Neural progenitor cell (in vitro differentiated cells): ENCODE measurements at regions not wholly inside any gene's neighbourhood (a gene's known extent, or its start where the extent isn't known, plus 50 kb on each side); places are given as distances from the start of the nearest gene placed in this dataset.
A peak's percentile ranks its signal among the peaks of the same experiment; 100 is the strongest.

Experiments
- DNase-seq: peaks from one replicate; pipeline ENCODE4 v3.0.0-alpha.2; 2016; ENCODE audit warnings: low spot score
- H2AFZ ChIP-seq: fragments of 200-600 bp; sonication (generic); replicated peaks from 2 replicates; pipeline ENCODE4 v1.6.1; 2016; ENCODE audit warnings: antibody characterized with exemption
- H3F3A ChIP-seq: fragments of 200-600 bp; sonication (generic); 2 replicates; pipeline ENCODE4 v1.6.1; 2016; ENCODE audit warnings: antibody characterized with exemption, low read depth
- H3K27ac ChIP-seq: fragments of 200-600 bp; sonication (generic); 2 replicates; pipeline ENCODE4 v1.5.1; 2016; ENCODE audit warnings: mild to moderate bottlenecking
- H3K27me3 ChIP-seq: fragments of 200-600 bp; sonication (generic); 2 replicates; pipeline ENCODE4 v1.6.1; 2016; ENCODE audit warnings: mild to moderate bottlenecking, moderate library complexity
- H3K36me3 ChIP-seq: fragments of 200-600 bp; sonication (generic); 2 replicates; pipeline ENCODE4 v1.5.1; 2016
- H3K4me1 ChIP-seq: fragments of 200-600 bp; sonication (generic); 2 replicates; pipeline ENCODE4 v1.6.1; 2016; ENCODE audit warnings: mixed run types
- H3K4me2 ChIP-seq: fragments of 200-600 bp; sonication (generic); 2 replicates; pipeline ENCODE4 v1.6.1; 2016
- H3K4me3 ChIP-seq: fragments of 200-600 bp; sonication (generic); 2 replicates; pipeline ENCODE4 v1.5.1; 2016
- H3K79me2 ChIP-seq: fragments of 200-600 bp; sonication (generic); 2 replicates; pipeline ENCODE4 v1.6.1; 2016; ENCODE audit warnings: low read depth
- H3K9ac ChIP-seq: fragments of 200-600 bp; sonication (generic); 2 replicates; pipeline ENCODE4 v1.6.1; 2016
- H3K9me3 ChIP-seq: fragments of 200-600 bp; sonication (generic); 2 replicates; pipeline ENCODE4 v1.5.1; 2016; ENCODE audit warnings: low read depth
- H4K20me1 ChIP-seq: fragments of 200-600 bp; sonication (generic); 2 replicates; pipeline ENCODE4 v1.6.1; 2016; ENCODE audit warnings: low read depth
- H3K27ac Mint-ChIP-seq: 3 replicates; pipeline ENCODE4 v1.8.0; 2021; ENCODE audit warnings: mixed read lengths
- H3K27me3 Mint-ChIP-seq: 2 replicates; pipeline ENCODE4 v1.8.0; 2022; ENCODE audit warnings: low read depth, mild to moderate bottlenecking, inconsistent platforms, moderate library complexity, mixed read lengths; ENCODE audit not compliant: insufficient read depth
- H3K36me3 Mint-ChIP-seq: 3 replicates; pipeline ENCODE4 v1.8.0; 2021; ENCODE audit warnings: mixed read lengths
- H3K4me1 Mint-ChIP-seq: 3 replicates; pipeline ENCODE4 v1.8.0; 2021; ENCODE audit warnings: mixed read lengths
- H3K4me3 Mint-ChIP-seq: 3 replicates; pipeline ENCODE4 v1.8.0; 2021; ENCODE audit warnings: mild to moderate bottlenecking, moderate library complexity, mixed read lengths
- H3K9me3 Mint-ChIP-seq: 3 replicates; pipeline ENCODE4 v1.8.0; 2020; ENCODE audit warnings: mixed read lengths
- CTCF ChIP-seq: fragments of 200-600 bp; sonication (generic); IDR thresholded peaks from 2 replicates; pipeline ENCODE4 v1.5.1; 2017; ENCODE audit warnings: antibody characterized with exemption, mild to moderate bottlenecking
- EZH2 ChIP-seq: fragments of 200-600 bp; sonication (generic); IDR thresholded peaks from 2 replicates; pipeline ENCODE4 v1.6.1; 2017; ENCODE audit warnings: antibody characterized with exemption, mild to moderate bottlenecking, moderate library complexity
- EZH2phosphoT487 ChIP-seq: fragments of 200-600 bp; sonication (generic); IDR thresholded peaks from 2 replicates; pipeline ENCODE4 v1.6.1; 2017; ENCODE audit warnings: antibody characterized with exemption

- no peaks in the 10 kb centered on the region for H3K4me1 ChIP-seq
- H3K9me3 Mint-ChIP-seq = no peaks in the 10 kb centered on the region
- no peaks in the 10 kb centered on the region for H3K79me2 ChIP-seq
- DNase-seq = no peak
- no peaks in the 10 kb centered on the region for H3K36me3 ChIP-seq
- H2AFZ ChIP-seq = no peak overlapping the region
- no peaks in the 10 kb centered on the region for H3K4me1 Mint-ChIP-seq
- H3K4me3 ChIP-seq = no peak overlapping the region
- no peaks in the 10 kb centered on the region for H3K36me3 Mint-ChIP-seq
- no peaks in the 10 kb centered on the region for H3K9me3 ChIP-seq
- no peak for TF ChIP-seq EZH2phosphoT487
- no peak for TF ChIP-seq CTCF
- TF ChIP-seq EZH2 = no peak
- H3K27me3 Mint-ChIP-seq = no peaks in the 10 kb centered on the region
- no peak overlapping the region for H3K27ac ChIP-seq
- no peak overlapping the region for H3K4me2 ChIP-seq
- H3K9ac ChIP-seq = no peak overlapping the region
- H3K27me3 ChIP-seq = no peaks in the 10 kb centered on the region
- no peaks in the 10 kb centered on the region for H4K20me1 ChIP-seq
- no peak overlapping the region for H3K27ac Mint-ChIP-seq
- H3K4me3 Mint-ChIP-seq = no peak overlapping the region
- H3F3A ChIP-seq = no peaks in the 10 kb centered on the region
Observed at GRCh38 chr1:63223426-63223825, 98.9 kb upstream of the FOXD3 start.

- H3K27me3 ChIP-seq = no peaks in the 10 kb centered on the region
- no peak overlapping the region for H2AFZ ChIP-seq
- H3K36me3 ChIP-seq = no peaks in the 10 kb centered on the region
- H3K4me2 ChIP-seq = no peak overlapping the region
- no peaks in the 10 kb centered on the region for H3F3A ChIP-seq
- Mint-ChIP-seq H3K27ac (no peak overlapping the region), H3K36me3 (no peaks in the 10 kb centered on the region), H3K4me1 (no peaks in the 10 kb centered on the region), H3K27me3 (no peaks in the 10 kb centered on the region), H3K4me3 (no peak overlapping the region), H3K9me3 (peaks cover 12% of the 10 kb centered on the region)
- no peaks in the 10 kb centered on the region for H3K4me1 ChIP-seq
- no peak for TF ChIP-seq EZH2
- TF ChIP-seq CTCF = no peak
- TF ChIP-seq EZH2phosphoT487 = no peak
- no peak overlapping the region for H3K27ac ChIP-seq
- H4K20me1 ChIP-seq = no peaks in the 10 kb centered on the region
- H3K79me2 ChIP-seq = no peaks in the 10 kb centered on the region
- no peak overlapping the region for H3K9ac ChIP-seq
- no peaks in the 10 kb centered on the region for H3K9me3 ChIP-seq
- H3K4me3 ChIP-seq = no peak overlapping the region
- DNase-seq = no peak
Observed at GRCh38 chr1:63230722-63231121, 91.6 kb upstream of the FOXD3 start.

GRCh38 chr1:63238721-63239120 lies 83.6 kb upstream of the FOXD3 start:
- no peak overlapping the region for H3K9ac ChIP-seq
- H3K9me3 Mint-ChIP-seq = peaks cover 12% of the 10 kb centered on the region
- H3K4me2 ChIP-seq = no peak overlapping the region
- H3F3A ChIP-seq = no peaks in the 10 kb centered on the region
- no peaks in the 10 kb centered on the region for H3K36me3 Mint-ChIP-seq
- no peak overlapping the region for H3K4me3 ChIP-seq
- H3K4me1 Mint-ChIP-seq = peaks cover 6% of the 10 kb centered on the region
- H4K20me1 ChIP-seq = no peaks in the 10 kb centered on the region
- DNase-seq = peak; percentile 5
- H3K9me3 ChIP-seq = no peaks in the 10 kb centered on the region
- H3K4me1 ChIP-seq = no peaks in the 10 kb centered on the region
- H3K4me3 Mint-ChIP-seq = no peak overlapping the region
- H2AFZ ChIP-seq = peak overlapping the region; percentile 24
- no peaks in the 10 kb centered on the region for H3K27me3 ChIP-seq
- no peaks in the 10 kb centered on the region for H3K36me3 ChIP-seq
- TF ChIP-seq CTCF = no peak
- TF ChIP-seq EZH2 = no peak
- TF ChIP-seq EZH2phosphoT487 = no peak
- no peaks in the 10 kb centered on the region for H3K79me2 ChIP-seq
- H3K27me3 Mint-ChIP-seq = no peaks in the 10 kb centered on the region
- H3K27ac ChIP-seq = no peak overlapping the region
- H3K27ac Mint-ChIP-seq = no peak overlapping the region

- Histone ChIP-seq H3K4me3 (no peak overlapping the region), H3K27ac (no peak overlapping the region), H3K4me2 (no peak overlapping the region), H4K20me1 (no peaks in the 10 kb centered on the region), H3K36me3 (no peaks in the 10 kb centered on the region), H2AFZ (peak overlapping the region; percentile 17), H3K79me2 (no peaks in the 10 kb centered on the region), H3K4me1 (peaks cover 10% of the 10 kb centered on the region), H3K27me3 (no peaks in the 10 kb centered on the region), H3K9me3 (no peaks in the 10 kb centered on the region), H3K9ac (no peak overlapping the region), H3F3A (no peaks in the 10 kb centered on the region)
- DNase-seq = no peak
- H3K4me3 Mint-ChIP-seq = no peak overlapping the region
- H3K27me3 Mint-ChIP-seq = no peaks in the 10 kb centered on the region
- no peak overlapping the region for H3K27ac Mint-ChIP-seq
- H3K4me1 Mint-ChIP-seq = peaks cover 5% of the 10 kb centered on the region
- no peaks in the 10 kb centered on the region for H3K9me3 Mint-ChIP-seq
- H3K36me3 Mint-ChIP-seq = no peaks in the 10 kb centered on the region
- TF ChIP-seq CTCF (no peak), EZH2phosphoT487 (no peak), EZH2 (no peak)
Observed at GRCh38 chr1:63245186-63245585, 77.2 kb upstream of the FOXD3 start.
